Skin epidermis (tissue), 12 donors: ENCODE measurements at regions not wholly inside any gene's neighbourhood (a gene's known extent, or its start where the extent isn't known, plus 50 kb on each side); places are given as distances from the start of the nearest gene placed in this dataset.

ENCODE experiments used
- H3K27ac ChIP-seq, 21 experiments: fragments of 200-600 bp; sonication (generic) in 11 of 21; one replicate each; pipeline ENCODE4 v1.5.0; 2020; ENCODE audit warnings: mild to moderate bottlenecking in 3 of 21, inconsistent platforms in 2 of 21, moderate library complexity in 2 of 21
- H3K4me3 ChIP-seq, 7 experiments: fragments of 200-600 bp; sonication (generic) in 2 of 7; one replicate each; pipeline ENCODE4 v1.5.0; 2020; ENCODE audit warnings: inconsistent platforms in 2 of 7, mild to moderate bottlenecking in 2 of 7, moderate library complexity in 1 of 7

GRCh38 chr12:123047289-123047688, 66.8 kb downstream of the ARL6IP4 start:
- Histone ChIP-seq H3K27ac (no peak overlapping the region), H3K4me3 (no peak overlapping the region)

DNA sequence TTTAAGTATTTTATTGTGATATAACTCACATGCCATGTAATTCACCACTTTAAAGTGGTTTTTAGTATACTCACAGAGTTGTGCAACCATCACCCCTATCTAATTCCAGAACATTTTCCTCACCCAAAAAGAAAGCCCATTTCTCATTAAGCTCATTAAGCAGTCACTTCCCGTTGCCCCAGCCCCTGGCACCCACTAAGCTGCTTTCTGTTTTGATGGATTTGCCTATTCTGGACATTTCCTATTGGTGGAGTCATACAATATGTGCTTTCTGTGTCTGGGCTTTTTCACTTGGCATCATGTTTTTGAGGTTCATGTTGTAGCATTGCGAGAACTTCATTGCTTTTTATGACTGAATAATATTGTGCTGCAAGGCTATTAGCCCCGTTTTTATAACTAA, 66.0 kb downstream of the ARL6IP4 start:
- H3K4me3 ChIP-seq = no peak overlapping the region
- no peak overlapping the region for H3K27ac ChIP-seq

- H3K4me3 ChIP-seq = no peak overlapping the region
- H3K27ac ChIP-seq = no peak overlapping the region
Observed at GRCh38 chr12:123045678-123046077, 65.2 kb downstream of the ARL6IP4 start.

GRCh38 chr12:123044351-123044750, 63.9 kb downstream of the ARL6IP4 start:
- Histone ChIP-seq H3K27ac (no peak overlapping the region), H3K4me3 (no peak overlapping the region)

DNA sequence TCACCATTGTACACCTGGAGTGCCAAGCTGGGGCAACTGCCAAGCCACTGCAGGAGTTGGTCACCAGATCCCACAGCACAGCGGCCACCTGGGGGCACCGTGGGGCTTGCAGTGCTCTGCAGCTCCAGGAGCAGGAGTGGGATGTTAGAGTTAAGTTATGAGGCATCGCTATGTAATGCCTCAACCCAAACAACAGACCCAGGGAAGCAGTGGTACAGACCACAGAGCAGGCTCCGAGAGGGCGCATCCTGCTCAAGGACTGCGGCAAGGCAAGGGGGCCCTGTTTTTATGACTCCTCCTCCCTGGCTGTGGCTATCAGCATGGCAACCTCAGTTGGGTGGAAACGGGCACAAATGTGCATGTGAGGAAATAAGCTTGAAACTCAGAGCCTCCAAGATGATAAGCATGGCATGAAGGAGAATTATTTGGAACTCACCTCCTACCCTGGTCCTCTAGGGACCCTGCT, 63.1 kb downstream of the ARL6IP4 start:
- Histone ChIP-seq H3K4me3 (no peak overlapping the region), H3K27ac (no peak overlapping the region)

- H3K27ac ChIP-seq = no peak overlapping the region
- no peak overlapping the region for H3K4me3 ChIP-seq
Observed at GRCh38 chr12:123042833-123043232, 62.4 kb downstream of the ARL6IP4 start.

DNA sequence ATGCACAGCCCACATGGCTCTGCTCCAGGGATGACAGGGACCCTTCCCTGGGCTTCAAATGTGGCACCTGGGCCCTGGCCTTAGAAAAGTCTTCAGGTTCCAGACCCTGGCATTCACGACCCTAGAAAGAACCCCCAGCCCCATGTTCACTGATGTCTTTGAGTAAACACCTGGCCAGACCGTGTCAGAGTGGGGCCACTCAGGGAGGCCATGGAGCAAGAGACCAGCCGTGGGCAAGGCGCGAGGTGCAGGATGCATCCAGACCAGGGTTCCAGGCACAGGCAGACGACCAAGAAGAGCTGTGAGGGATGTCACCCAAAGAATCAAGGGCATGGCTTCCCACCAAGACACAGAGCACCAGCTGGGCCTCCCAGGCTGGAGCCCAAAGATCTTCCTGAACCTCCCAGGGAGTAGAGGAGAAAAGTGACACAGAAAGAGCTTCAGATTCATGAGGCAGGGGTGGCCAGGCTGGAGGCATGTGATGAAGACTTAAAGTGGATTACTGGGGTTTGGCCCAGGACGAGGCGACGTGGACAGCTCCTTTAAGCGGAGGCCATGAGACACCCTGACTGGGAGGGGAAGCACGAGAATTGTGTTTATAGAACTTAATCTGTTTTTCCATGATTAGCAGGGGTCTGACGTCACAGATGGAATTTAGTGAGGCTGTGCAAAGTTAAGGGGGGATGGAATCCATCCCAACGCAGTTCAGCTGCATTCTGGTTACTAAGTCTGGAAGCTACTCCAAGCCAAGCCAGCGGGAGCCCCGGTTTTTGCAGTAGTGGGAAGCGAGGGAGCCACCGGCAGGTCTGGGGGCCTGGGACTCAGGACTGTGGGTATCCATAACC, 61.6 kb downstream of the ARL6IP4 start:
- Histone ChIP-seq H3K27ac (no peak overlapping the region), H3K4me3 (no peak overlapping the region)

- no peak overlapping the region for H3K27ac ChIP-seq
- H3K4me3 ChIP-seq = no peak overlapping the region
Observed at GRCh38 chr12:123041042-123041531, 60.6 kb downstream of the ARL6IP4 start.

DNA sequence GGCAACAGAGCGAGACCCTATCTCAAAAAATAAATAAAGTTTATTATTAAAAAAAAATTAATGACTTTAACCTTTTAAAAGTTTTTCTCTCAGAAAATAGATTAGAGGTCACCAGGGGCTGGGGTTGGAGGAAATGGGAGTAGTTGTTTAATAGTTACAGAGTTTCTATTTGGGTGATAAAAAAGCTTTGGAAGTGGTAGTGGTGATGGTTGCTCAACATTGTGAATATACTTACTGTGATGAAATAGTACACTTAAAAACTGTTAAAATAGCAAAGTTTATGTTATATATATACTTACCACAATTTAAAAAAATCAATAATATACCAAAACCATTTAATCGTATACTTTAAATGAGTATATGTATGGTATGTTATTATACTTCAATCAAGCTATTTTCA, 59.6 kb downstream of the ARL6IP4 start:
- Histone ChIP-seq H3K27ac (no peak overlapping the region), H3K4me3 (no peak overlapping the region)

GRCh38 chr12:123038966-123039365, 58.5 kb downstream of the ARL6IP4 start:
- no peak overlapping the region for H3K4me3 ChIP-seq
- H3K27ac ChIP-seq = no peak overlapping the region

DNA sequence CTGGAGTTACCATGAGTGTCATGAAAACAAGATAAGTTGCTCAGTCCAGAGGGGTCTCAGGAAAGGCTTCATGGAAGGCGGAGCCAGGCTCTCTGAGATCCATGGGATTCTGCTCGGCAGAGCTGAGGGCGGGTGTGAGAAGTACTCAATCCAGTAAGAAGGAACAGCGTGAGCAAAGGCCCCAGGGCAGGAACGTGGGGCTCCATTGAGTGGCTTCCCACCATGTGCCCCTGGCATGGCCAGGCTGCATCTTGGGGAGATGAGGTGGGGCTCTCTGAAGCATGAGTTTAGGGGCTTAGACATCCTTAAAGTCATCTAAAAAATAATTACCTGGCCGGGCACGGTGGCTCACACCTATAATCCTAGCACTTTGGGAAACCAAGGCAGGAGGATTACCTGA, 58.0 kb downstream of the ARL6IP4 start:
- Histone ChIP-seq H3K27ac (no peak overlapping the region), H3K4me3 (no peak overlapping the region)

- Histone ChIP-seq H3K27ac (no peak overlapping the region), H3K4me3 (no peak overlapping the region)
Observed at GRCh38 chr12:123037791-123038190, 57.3 kb downstream of the ARL6IP4 start.

GRCh38 chr12:123036466-123037285, 56.2 kb downstream of the ARL6IP4 start:
- H3K4me3 ChIP-seq = no peak overlapping the region
- H3K27ac ChIP-seq = no peak overlapping the region

DNA sequence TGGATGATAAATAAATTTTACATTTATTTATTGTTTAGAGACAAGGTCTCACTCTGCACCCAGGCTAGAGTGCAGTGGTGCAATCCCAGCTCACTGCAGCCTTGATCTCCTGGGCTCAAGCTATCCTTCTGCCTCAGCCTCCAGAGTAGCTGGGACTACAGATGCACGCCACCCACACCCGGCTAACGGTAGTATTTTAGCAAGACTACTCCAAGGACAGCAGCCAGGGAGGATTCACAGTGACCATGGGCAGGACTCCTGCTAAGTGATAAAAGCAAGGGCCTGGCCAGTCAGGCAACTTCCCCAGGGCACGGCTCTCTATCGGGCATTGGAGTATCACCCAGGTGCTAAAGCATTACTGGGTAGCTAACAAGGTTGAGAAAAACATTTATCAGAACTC, 55.4 kb downstream of the ARL6IP4 start:
- no peak overlapping the region for H3K4me3 ChIP-seq
- H3K27ac ChIP-seq = no peak overlapping the region

DNA sequence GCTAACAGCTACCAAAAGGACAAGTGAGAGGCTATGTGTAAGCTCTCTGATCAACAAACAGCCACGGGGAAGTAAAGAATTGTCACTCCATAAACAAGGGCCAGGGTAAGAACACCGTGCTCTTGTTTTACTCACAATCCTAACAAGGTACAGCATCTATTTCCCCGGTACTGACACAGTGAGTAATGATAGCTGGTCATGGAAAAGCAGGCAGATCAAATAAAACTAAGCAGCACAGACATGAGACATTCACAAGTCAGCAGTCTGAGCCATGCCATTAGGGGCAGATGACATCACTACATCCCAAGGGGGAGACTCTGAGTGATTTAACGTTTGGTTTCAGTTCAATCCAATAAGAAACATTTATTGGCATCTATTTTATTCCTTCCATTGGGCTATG, 54.4 kb downstream of the ARL6IP4 start:
- no peak overlapping the region for H3K4me3 ChIP-seq
- H3K27ac ChIP-seq = no peak overlapping the region

- Histone ChIP-seq H3K27ac (no peak overlapping the region), H3K4me3 (no peak overlapping the region)
Observed at GRCh38 chr12:123034022-123034541, 53.6 kb downstream of the ARL6IP4 start.

DNA sequence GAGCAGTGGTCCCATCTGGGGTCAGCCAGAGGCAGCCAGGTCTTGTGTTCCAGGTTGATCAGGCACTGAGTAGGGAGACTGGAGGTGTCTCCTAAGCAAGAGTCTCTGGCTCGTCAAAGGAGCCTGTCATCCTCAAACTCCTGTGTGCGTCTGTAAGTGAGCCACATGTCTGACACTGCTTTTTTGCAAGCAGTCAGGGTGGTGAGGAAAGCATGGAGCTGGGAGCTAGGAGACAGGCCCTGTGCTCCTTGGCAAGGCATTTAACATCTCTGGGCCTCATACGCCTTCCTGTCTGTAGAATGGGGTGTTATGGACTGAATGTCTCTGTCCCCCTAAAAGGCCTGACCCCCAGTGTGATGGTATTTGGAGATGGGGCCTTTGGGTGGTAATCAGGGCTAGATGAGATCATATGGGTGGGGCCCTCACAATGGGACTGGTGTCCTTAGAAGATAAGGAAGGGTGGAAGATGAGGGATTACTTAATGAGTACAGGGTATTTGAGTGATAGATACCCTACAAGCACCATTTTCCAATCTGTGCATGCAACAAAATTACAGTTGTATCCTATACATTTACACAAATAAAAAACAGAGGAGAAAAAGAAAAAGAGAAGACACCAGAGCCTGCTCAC, 53.0 kb downstream of the ARL6IP4 start:
- Histone ChIP-seq H3K4me3 (no peak overlapping the region), H3K27ac (no peak overlapping the region)

DNA sequence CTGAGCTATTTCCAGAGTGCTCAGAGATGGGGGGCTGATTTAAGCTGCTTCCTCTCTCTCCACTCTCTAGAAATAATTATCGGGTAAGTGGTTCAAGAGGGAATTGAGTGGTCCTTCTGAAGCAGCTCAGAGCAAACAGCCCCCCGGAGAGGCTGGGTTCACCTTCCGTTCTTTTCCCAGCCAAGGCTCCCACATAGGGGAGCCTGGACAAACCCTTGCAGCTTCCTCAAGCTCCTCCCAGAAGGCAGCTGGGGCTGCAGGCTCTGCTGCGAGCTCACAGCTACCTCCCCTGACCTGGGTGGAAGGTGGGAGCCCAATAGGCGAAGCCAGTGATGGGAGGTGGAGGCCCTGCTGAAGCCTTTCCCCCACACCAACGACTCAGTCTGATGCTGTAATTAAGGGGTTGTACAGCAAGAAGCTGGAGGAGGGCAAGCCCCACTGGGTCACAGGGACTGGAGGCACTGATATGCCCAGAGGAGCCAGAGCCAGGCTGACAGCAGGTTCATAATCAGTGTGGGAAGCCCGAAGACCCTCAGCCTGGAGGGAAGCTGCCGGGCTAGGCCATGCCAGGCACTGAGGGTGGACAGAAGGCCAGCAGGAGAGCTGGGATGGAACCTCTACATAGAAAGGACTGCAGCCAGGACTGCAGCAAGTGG, 52.4 kb downstream of the ARL6IP4 start:
- no peak overlapping the region for H3K4me3 ChIP-seq
- H3K27ac ChIP-seq = no peak overlapping the region
